ENCODE measurements at regions not wholly inside any gene's neighbourhood (a gene's known extent, or its start where the extent isn't known, plus 50 kb on each side); places are given as distances from the start of the nearest gene placed in this dataset.

DNA sequence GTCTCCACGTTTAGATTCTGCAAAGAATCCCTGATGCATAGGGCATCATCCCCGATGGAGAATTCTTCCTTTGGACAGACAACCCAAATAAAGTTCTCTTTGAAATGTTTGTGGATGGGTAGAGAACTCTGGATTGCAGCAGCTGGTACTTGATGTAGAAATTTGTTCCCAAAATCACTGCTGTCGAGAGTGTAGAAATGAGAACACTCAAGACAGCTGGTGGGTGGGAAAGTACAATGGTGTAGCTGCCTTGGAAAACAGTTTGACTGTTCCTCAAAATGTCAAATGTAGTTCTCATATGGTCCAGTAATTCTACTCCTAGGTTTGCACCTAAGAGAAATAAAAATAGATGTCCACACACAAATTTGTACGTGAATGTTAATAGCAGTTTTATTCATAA is 671.5 kb upstream of the TMEM132C start:
- no peak for TF ChIP-seq POLR2A (IDR thresholded peaks at IDR 0.05)
- TF ChIP-seq, protein P1, sequence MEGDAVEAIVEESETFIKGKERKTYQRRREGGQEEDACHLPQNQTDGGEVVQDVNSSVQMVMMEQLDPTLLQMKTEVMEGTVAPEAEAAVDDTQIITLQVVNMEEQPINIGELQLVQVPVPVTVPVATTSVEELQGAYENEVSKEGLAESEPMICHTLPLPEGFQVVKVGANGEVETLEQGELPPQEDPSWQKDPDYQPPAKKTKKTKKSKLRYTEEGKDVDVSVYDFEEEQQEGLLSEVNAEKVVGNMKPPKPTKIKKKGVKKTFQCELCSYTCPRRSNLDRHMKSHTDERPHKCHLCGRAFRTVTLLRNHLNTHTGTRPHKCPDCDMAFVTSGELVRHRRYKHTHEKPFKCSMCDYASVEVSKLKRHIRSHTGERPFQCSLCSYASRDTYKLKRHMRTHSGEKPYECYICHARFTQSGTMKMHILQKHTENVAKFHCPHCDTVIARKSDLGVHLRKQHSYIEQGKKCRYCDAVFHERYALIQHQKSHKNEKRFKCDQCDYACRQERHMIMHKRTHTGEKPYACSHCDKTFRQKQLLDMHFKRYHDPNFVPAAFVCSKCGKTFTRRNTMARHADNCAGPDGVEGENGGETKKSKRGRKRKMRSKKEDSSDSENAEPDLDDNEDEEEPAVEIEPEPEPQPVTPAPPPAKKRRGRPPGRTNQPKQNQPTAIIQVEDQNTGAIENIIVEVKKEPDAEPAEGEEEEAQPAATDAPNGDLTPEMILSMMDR (IDR thresholded peaks at IDR 0.05 in 4 of 5, conservative IDR thresholded peaks at IDR 0.05 in 1 of 5), result no peak

Data from gastrocnemius medialis (tissue), 4 donors.